LNCAP (cell line): ENCODE measurements at regions not wholly inside any gene's neighbourhood (a gene's known extent, or its start where the extent isn't known, plus 50 kb on each side); places are given as distances from the start of the nearest gene placed in this dataset.

ENCODE experiments used
- CTCF ChIP-seq: fragments of 450-650 bp; IDR thresholded peaks from 2 replicates; pipeline ENCODE4 v1.5.1; 2017; ENCODE audit warnings: mild to moderate bottlenecking

GRCh38 chr2:59082657-59083056 is 841.5 kb upstream of the FANCL start:
- no peak for TF ChIP-seq CTCF

- TF ChIP-seq CTCF, result no peak
Measured at GRCh38 chr2:59080451-59081181, 839.5 kb upstream of the FANCL start.

- TF ChIP-seq CTCF, result no peak
Measured at GRCh38 chr2:59077981-59078531, 836.9 kb upstream of the FANCL start.

- no peak for TF ChIP-seq CTCF
Measured at GRCh38 chr2:59077026-59077725, 836.1 kb upstream of the FANCL start.

GRCh38 chr2:59076079-59076619 is 835.0 kb upstream of the FANCL start:
- TF ChIP-seq CTCF, result no peak

GRCh38 chr2:59074071-59074470 is 832.9 kb upstream of the FANCL start:
- no peak for TF ChIP-seq CTCF

- TF ChIP-seq CTCF, result no peak
Measured at GRCh38 chr2:59073286-59073685, 832.2 kb upstream of the FANCL start.
